ENCODE measurements at regions not wholly inside any gene's neighbourhood (a gene's known extent, or its start where the extent isn't known, plus 50 kb on each side); places are given as distances from the start of the nearest gene placed in this dataset.

DNA sequence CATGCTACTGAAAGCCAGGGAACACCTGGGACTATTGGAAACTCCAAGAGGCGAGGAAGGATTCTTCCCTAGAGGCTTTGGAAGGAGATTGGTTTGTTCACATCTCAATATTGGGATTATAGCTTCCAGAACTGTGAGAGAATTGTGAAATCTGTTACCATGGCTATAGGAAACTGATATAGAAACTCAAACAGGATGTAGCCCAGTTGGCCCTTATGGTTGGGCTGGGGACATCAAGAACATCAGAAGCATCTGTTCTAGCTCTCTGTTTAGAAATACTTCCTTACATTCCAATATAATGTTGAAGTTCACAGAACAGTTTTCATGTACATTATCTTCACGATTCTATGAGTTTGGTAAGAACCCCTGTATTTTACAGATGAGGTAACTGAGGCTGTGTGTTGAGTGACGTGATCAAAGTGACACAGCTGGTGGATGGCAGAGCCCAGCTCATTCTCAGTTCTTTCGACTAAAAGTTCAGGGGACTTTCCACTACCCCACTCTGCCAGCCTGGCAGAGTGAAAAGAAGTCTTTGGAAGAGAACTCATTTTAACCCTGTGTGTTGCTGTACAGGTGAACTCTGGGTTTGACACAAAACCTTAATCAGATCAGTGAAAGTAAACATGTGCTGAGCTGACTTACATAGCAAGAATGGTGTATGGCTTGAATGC is 183.0 kb downstream of the GBA3 start:
- BruUV-seq (replicated peaks) = no TSS peak
- ChIA-PET POLR2A (no interaction called here), CTCF (interaction anchor here (0.6 to 2.5 kb wide), 3 partner anchors 22 to 1651 kb away, joined by 3 to 8 read pairs (median 3); no protein-coding TSS in a partner anchor)
- no peak overlapping the region for H3K27ac Mint-ChIP-seq (ENCODE audit: low read depth, unreplicated experiment)
- intact Hi-C loops (cut with micrococcal nuclease) = no loop called here
- no peak for DNase-seq (ENCODE audit: unreplicated experiment)
- no peaks in the 10 kb centered on the region for H3K9me3 Mint-ChIP-seq (ENCODE audit: unreplicated experiment)
- no peaks in the 10 kb centered on the region for H3K4me1 Mint-ChIP-seq (ENCODE audit: insufficient read depth, unreplicated experiment)
- TF ChIP-seq, protein P1, sequence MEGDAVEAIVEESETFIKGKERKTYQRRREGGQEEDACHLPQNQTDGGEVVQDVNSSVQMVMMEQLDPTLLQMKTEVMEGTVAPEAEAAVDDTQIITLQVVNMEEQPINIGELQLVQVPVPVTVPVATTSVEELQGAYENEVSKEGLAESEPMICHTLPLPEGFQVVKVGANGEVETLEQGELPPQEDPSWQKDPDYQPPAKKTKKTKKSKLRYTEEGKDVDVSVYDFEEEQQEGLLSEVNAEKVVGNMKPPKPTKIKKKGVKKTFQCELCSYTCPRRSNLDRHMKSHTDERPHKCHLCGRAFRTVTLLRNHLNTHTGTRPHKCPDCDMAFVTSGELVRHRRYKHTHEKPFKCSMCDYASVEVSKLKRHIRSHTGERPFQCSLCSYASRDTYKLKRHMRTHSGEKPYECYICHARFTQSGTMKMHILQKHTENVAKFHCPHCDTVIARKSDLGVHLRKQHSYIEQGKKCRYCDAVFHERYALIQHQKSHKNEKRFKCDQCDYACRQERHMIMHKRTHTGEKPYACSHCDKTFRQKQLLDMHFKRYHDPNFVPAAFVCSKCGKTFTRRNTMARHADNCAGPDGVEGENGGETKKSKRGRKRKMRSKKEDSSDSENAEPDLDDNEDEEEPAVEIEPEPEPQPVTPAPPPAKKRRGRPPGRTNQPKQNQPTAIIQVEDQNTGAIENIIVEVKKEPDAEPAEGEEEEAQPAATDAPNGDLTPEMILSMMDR (IDR thresholded peaks at IDR 0.05; ENCODE audit: unreplicated experiment) = no peak
- no peak overlapping the region for H3K4me3 Mint-ChIP-seq (ENCODE audit: unreplicated experiment)
- no peaks in the 10 kb centered on the region for H3K36me3 Mint-ChIP-seq (ENCODE audit: insufficient read depth, unreplicated experiment)
- peaks cover 10% of the 10 kb centered on the region for H3K27me3 Mint-ChIP-seq (ENCODE audit: insufficient read depth, unreplicated experiment)

- Mint-ChIP-seq H3K9me3 (ENCODE audit: unreplicated experiment) (no peaks in the 10 kb centered on the region), H3K36me3 (ENCODE audit: insufficient read depth, unreplicated experiment) (no peaks in the 10 kb centered on the region), H3K27ac (ENCODE audit: low read depth, unreplicated experiment) (no peak overlapping the region), H3K4me3 (ENCODE audit: unreplicated experiment) (no peak overlapping the region), H3K4me1 (ENCODE audit: insufficient read depth, unreplicated experiment) (no peaks in the 10 kb centered on the region), H3K27me3 (ENCODE audit: insufficient read depth, unreplicated experiment) (peaks cover 10% of the 10 kb centered on the region)
- CTCF ChIA-PET = interaction anchor here (0.9 to 2.5 kb wide), 2 partner anchors 23 to 740 kb away, joined by 3 to 8 read pairs; no protein-coding TSS in a partner anchor
- no TSS peak for BruUV-seq (replicated peaks)
- DNase-seq (ENCODE audit: unreplicated experiment) = no peak
- TF ChIP-seq, protein P1 (IDR thresholded peaks at IDR 0.05; ENCODE audit: unreplicated experiment) = no peak
- POLR2A ChIA-PET = no interaction called here
- intact Hi-C loops (cut with micrococcal nuclease) = no loop called here
These were observed 181.7 kb downstream of the GBA3 start for GRCh38 chr4:22874334-22874912.

DNA sequence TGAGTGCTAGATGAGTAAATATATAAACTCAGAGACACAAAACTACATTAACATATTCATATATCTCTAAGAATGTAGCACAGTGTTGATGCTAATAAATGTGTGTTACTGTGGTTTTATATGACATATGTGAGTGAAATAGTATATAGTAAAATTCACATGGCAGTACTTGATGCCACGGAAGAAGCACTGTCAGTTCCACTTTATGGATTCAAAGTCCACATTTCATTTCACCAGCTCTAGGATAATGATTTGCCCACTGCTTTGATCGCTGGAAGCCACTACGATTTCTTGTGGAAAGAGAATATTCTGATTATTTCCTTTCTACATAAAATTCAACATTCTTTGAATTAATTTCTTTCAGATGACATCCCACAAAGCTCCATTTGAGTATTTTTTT is 181.2 kb downstream of the GBA3 start:
- no peaks in the 10 kb centered on the region for H3K4me1 Mint-ChIP-seq (ENCODE audit: insufficient read depth, unreplicated experiment)
- ChIA-PET POLR2A (no interaction called here), CTCF (interaction anchor here (0.9 to 2.5 kb wide), 2 partner anchors 23 to 740 kb away, joined by 3 to 8 read pairs; no protein-coding TSS in a partner anchor)
- H3K36me3 Mint-ChIP-seq (ENCODE audit: insufficient read depth, unreplicated experiment) = no peaks in the 10 kb centered on the region
- intact Hi-C loops (cut with micrococcal nuclease) = no loop called here
- no TSS peak for BruUV-seq (replicated peaks)
- no peak for DNase-seq (ENCODE audit: unreplicated experiment)
- no peak overlapping the region for H3K27ac Mint-ChIP-seq (ENCODE audit: low read depth, unreplicated experiment)
- H3K4me3 Mint-ChIP-seq (ENCODE audit: unreplicated experiment) = no peak overlapping the region
- peaks cover 10% of the 10 kb centered on the region for H3K27me3 Mint-ChIP-seq (ENCODE audit: insufficient read depth, unreplicated experiment)
- no peaks in the 10 kb centered on the region for H3K9me3 Mint-ChIP-seq (ENCODE audit: unreplicated experiment)
- TF ChIP-seq, protein P1 (IDR thresholded peaks at IDR 0.05; ENCODE audit: unreplicated experiment) = no peak

- CTCF ChIA-PET = no interaction called here
- intact Hi-C loops (cut with micrococcal nuclease) = no loop called here
- BruUV-seq (replicated peaks) = no TSS peak
- Mint-ChIP-seq H3K36me3 (ENCODE audit: insufficient read depth, unreplicated experiment) (no peaks in the 10 kb centered on the region), H3K4me3 (ENCODE audit: unreplicated experiment) (no peak overlapping the region), H3K9me3 (ENCODE audit: unreplicated experiment) (no peaks in the 10 kb centered on the region), H3K27me3 (ENCODE audit: insufficient read depth, unreplicated experiment) (peaks cover 10% of the 10 kb centered on the region), H3K27ac (ENCODE audit: low read depth, unreplicated experiment) (no peak overlapping the region), H3K4me1 (ENCODE audit: insufficient read depth, unreplicated experiment) (no peaks in the 10 kb centered on the region)
- TF ChIP-seq, protein P1 (IDR thresholded peaks at IDR 0.05; ENCODE audit: unreplicated experiment) = no peak
- POLR2A ChIA-PET = no interaction called here
- DNase-seq (ENCODE audit: unreplicated experiment) = no peak
These were observed 178.2 kb downstream of the GBA3 start for GRCh38 chr4:22870847-22871449.
